ENCODE measurements at regions not wholly inside any gene's neighbourhood (a gene's known extent, or its start where the extent isn't known, plus 50 kb on each side); places are given as distances from the start of the nearest gene placed in this dataset.

GRCh38 chr2:15729001-15729400 is 137.3 kb downstream of the DDX1 start:
- TF ChIP-seq CTCF (IDR thresholded peaks at IDR 0.05 in 4 of 5, conservative IDR thresholded peaks at IDR 0.05 in 1 of 5) (no peak), POLR2A (IDR thresholded peaks at IDR 0.05) (no peak)
